ENCODE measurements at regions not wholly inside any gene's neighbourhood (a gene's known extent, or its start where the extent isn't known, plus 50 kb on each side); places are given as distances from the start of the nearest gene placed in this dataset.
"Not testable (repeated sequence)": the region's sequence is repeated elsewhere in the genome, so short reads cannot be mapped to it uniquely, and the experiment has no call there.

DNA sequence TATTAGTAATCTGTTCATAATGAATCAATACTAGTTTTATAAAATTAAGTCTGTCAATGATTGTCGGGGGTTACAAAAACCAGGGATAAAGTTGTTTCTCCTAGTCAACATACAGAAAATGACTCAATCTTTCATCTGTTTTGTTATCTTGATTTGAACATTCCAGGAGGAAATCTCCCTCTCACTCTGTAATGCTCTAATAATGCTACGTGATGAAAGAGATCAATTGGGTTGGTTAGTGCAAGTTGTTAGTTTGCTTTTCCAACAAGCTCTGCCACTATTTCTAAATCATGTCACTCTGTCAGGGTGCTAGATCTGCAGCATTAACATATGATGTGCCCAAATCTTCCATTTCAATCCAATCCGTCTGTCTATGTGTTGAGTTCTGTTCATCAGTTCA is 379.5 kb upstream of the GJE1 start:
- no peak for DNase-seq

DNA sequence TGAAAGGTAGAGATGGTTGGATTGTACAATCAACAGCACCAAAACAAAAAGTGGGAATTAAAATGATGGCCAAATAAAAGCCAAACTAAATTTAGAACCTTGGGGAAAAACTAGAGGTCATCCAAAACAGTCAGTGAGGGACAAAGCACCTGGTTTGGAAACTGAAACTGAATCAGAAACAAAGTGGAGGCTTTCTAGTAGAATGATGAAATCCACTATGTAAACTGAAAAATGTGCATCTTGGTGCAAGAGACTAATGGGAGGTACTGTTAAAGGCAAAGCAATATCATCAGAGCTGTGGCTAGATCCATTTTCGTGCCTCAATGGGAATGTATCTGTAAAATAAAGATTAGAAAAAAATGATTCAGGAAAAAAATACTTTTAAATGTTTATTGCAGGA is 380.0 kb upstream of the GJE1 start:
- DNase-seq = no peak

DNA sequence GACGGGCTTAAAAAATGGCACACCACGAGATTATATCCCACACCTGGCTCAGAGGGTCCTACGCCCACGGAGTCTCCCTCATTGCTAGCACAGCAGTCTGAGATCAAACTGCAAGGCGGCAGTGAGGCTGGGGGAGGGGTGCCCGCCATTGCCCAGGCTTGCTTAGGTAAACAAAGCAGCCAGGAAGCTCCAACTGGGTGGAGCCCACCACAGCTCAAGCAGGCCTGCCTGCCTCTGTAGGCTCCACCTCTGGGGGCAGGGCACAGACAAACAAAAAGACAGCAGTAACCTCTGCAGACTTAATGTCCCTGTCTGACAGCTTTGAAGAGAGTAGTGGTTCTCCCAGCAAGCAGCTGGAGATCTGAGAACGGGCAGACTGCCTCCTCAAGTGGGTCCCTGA is 386.4 kb upstream of the GJE1 start:
- DNase-seq = not testable (repeated sequence)

DNA sequence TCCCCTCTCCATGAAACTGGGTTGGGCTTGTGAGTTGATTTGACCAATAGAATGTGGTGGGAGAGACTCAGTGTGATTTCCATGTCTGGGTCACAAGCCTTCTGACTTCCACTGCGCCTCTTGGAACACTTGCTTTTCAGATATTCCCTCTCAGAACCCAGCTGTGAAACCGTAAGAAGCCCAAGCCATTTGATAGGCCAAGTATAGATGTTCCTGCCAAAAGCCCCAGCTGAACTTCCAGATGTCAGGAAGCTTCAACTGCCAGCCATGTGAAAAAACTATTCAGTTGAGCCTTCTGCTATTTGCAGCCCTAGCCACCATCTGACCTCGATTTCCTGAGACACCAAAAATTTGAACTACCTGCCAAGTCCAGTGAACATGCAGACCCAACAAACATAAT is 387.8 kb upstream of the GJE1 start:
- no peak for DNase-seq

DNA sequence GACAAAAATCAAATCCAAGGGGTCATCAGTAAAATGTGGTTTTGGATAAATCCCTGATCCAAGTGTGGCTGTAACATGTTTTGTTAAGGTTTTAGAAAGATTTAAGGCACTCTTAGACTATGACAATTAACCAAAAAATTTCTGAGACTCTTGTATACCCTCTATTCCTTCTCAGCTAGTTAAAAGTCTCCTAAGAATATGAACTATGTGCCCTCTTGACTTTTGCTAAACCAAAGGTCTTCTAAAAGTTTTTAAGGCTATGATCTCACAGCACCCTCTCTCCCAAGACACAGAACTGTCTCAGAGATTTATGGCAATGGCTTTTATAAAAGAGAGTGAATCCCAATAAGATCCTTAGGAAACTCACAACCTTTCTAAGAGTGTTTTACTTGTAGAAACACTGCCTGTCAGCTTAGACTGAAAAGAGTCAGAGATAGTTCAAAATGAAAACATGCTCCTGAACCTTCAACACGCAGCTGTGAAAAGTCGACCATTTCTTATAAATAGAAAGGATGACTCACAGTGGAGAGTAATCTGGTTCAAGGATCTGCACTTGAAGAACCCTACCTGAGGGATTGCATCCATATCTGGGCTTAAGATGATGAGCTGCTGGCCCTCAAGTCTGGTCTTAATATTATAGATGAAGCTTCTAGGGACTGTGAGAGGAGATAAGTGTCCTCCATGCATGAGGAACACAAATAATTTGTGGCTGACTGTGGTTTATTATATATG is 388.4 kb upstream of the GJE1 start:
- DNase-seq = no peak

DNA sequence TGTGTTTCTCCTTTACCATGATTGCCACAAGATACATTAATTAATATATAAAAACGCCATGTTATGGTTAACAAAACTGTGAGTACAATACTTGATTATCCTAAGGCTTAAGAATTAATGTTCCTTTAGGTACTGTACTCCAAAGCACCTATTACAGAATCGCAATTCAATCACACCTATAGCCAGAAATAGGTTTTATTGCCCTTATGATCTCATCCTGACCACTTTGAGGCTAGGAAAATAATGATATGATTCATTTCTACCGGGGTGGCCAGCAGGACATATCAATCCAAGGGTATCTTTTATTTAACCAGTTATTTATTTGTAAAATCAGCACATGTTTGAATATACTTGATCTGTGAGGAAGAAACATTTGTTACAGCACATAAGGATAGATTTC is 396.6 kb upstream of the GJE1 start:
- DNase-seq = no peak

DNA sequence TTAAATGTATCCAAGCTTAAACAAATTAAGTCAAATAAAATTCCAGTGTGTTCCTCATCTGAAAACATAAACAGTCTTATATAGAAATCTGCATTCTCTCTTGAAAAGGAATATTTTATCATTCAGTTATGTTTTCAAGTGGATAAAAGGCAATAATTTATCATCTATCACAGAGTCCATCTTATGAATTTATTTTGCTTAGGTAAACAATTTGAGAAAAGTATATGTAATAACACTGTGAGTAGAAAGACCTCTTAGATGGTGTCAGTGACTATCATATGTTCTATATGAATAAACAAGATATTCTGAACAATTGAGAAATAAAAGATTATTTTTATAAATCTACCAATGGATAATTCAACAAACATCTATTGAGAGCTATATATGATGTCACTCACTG is 397.6 kb upstream of the GJE1 start:
- no peak for DNase-seq

DNA sequence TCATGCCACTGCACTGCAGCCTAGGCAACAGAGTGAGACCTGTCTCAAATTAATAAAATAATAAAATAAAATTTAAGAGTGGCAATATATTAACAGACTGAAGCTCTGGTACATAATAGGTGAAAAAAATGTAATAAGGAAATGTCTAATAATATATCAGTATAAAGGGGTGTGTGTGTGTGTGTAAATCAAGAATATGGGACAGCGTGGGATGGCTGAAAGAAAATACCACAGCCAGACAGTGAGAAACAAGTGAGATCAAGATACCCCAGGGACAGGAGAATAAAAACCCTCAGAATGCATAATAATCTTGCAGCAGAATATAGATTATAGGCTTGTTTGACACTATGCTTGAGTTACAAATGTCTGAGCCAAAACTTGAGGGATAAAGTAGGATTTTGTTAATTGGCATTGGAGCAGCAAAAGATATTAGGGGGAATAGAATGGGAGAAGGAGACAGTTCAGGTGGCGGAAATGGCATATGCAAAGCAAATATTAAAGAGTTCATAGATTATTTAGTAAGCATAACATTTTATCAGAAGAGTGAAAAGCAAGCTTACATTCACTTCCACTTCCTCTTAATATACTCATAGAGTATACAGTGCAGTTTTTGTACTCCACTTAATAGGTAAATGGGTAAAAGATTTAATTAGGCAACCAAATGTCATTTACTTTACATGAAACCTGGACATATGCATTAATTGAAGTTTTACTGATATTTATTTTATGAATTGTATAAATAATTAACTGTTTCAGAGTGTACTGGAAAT is 398.5 kb upstream of the GJE1 start:
- DNase-seq = no peak

DNA sequence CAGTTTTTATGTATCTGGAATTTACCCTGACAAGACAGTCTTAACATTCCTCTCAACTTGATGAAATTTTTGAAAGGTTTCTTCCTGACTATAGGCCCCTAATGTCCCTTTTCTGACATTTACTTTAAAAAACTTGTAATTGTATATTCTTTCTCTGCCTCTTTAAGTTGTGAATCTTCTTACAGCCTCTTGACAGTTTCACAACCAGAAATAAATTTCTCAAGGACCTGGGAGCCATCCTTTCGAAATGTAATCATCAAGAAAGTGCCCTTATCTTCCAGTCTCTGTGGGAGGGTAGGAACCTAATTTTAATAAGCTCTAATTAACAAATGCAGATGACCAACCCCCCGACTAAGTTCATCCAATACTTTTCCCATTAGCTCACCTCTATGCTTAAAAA is 403.6 kb upstream of the GJE1 start:
- DNase-seq = no peak

DNA sequence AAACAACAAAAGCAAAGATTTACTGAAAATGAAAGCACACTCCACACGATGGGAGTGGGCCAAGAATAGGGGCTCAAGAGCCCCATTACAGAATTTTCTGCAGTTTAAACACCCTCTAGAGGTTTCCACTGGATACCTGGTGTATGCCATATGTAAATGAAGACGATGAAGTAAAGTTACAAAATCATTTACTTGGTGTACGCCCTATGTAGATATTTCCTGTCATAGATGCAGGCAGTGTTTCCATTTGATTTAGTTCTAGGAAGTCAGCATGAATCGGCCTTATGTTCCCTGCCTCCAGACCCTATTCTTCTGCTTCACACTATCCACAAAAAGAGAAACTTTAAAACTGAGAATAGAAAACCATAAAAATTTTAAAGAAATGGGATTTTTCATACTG is 404.4 kb upstream of the GJE1 start:
- no peak for DNase-seq

DNA sequence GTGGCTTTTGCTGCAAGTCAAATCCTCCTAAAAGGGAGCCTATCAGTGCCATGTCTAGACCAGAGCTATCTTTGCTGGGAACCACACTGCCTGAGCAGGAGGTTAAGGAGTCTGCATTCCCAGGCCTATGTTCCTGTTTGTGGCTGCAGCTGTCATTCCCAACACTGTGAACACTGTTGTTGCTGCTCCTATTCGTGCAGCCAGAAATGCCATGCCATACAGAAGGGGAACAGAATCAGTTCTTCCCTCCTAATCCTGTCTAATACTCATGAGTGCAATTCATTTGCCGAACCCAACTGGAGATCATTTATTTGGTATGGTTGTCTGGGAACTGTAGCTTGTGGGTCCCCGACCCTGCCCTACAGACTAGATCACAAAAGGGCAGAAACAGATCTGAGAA is 406.5 kb upstream of the GJE1 start:
- no peak for DNase-seq

DNA sequence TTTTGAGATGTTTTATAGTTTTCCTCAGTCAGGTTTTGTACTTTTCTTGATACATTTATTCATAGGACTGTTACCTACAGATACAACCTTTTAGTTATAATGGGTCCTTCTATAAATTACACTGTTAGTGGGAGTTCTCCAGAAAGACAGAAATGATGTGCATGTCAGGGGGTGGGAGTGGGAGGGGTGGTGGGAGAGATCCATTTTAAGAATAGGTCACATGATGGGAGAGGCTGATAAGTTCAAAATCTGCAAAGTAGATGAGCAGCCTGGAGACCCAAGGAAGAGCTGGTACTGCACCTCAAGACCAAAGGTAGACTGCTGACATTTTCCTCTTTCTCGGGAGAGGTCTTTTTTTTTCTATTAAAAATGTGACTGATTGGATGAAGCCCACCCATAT is 408.0 kb upstream of the GJE1 start:
- DNase-seq = no peak

DNA sequence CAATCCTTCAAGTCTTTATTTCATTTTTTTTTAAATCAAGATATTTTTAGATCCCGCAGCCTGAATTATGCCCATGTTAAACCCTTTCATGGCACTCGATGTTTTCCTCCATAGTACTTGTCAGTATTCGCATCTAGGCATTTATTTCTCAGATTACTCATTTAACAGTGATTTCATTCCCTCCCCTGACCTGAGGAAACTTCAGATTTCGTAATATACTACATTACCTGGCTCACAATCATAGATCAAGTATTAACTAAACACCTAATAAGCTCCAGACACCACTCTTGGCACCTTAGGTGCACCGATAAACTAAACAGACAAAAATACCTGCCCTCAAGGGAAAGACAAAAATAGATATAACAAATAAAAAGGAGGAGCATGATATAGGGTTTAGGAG is 413.2 kb upstream of the GJE1 start:
- DNase-seq = no peak

DNA sequence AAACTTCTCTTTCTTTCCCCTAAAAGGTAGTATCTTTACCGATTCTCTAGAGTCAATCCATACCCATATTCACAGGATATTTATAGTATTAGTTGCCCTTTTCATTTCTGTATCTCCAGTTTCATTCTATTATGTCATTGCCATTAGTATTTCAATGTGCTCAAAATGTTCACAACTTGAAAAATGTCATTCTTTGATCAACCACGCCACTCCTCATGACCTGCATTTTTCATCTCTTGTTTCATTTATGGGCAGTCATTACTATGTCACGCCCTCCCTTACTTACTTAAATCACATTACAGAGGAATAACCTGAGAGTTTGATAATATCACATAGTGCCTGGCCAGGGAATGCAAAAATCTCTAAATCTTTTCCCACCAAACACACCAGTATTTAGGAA is 427.3 kb upstream of the GJE1 start:
- no peak for DNase-seq

DNA sequence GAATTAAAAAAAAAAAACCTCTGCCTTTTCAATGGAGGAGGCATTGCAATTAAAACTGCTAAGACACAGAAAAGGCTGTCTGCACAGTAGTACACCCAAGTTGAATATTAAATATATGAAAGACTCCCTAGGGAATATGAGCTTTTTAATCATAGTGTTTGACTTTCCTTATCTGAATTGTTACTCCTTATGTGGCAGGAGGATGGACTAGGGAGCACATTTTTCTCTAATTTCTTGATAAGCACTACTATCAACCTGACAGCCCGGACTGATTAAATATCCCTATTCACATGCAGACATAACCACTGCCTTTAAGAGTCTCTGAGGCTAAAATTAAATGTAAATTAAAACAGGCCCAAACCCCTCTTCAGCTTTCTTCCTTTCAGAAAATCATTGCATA is 428.6 kb upstream of the GJE1 start:
- DNase-seq = no peak

DNA sequence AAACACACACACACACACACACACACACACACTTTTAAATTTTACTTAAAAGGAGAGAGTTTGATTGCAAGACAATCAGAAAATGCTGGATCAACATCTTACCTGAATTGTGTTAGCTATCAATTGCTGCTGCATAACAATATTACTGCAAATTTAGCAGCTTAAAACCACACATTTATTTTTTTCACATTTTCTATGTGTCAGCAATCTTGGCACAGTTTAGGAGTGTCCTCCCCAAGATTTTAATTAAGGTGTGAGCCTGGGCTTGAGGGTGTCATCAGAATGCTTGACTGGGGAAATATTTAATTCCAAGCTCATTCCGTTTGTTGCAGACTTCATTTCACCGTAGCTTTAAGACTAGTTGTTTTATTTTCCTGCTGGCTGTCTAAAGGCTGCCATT is 431.0 kb upstream of the GJE1 start:
- no peak for DNase-seq

DNA sequence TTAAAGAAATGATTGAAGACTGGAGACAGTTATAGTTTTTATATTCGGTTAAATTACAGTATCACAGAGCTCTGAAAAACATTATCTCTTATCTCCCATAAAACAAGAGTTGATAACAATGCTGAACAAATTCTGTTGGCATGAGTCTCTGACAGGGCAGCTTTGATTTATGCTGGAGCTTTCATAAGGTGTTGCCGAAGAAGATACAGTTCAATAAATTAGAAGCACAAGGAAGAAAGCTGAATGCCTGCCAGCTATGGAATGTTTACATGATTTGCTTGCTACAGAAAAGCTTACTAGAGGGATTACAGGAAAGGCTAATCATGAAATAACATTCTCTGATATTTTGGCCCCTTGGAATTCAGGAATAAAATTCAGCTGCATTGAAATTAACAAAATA is 431.9 kb upstream of the GJE1 start:
- no peak for DNase-seq

DNA sequence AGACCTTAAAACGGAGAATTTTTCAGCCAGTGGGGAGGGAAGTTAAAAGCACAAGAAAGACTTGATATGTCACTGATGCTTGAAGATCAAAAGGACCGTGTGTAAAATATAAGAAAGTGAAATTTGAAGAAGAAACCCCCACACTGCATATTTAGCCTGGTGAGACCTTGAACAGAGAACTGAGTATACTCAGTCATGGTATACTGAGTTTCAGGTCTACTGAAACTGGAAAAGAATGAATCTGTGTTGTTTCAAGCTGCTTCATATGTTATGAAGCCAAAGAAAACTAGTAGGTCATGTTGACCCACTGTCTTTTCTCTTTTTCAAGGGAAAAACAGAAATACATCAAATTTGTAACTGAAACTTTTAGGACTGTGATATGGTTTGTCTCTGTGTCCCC is 443.8 kb upstream of the GJE1 start:
- no peak for DNase-seq

DNA sequence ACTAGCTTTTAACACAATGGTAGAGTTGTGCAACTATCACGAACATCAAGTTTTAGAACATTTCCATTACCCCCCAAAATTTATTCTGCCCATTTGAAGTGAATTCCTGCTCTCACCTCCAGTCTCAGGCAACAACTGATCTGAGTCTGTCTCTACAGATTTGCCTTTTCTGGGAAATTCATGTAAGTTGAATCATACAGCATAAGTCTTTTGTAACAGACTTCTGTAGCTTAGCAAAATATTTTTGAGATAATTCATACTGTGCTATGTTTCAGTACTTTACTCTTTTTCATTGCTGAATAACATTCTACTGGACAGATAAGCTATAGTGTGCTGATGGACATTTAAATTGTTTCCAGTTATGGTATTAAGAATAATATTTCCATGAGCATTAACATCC is 447.3 kb upstream of the GJE1 start:
- no peak for DNase-seq

DNA sequence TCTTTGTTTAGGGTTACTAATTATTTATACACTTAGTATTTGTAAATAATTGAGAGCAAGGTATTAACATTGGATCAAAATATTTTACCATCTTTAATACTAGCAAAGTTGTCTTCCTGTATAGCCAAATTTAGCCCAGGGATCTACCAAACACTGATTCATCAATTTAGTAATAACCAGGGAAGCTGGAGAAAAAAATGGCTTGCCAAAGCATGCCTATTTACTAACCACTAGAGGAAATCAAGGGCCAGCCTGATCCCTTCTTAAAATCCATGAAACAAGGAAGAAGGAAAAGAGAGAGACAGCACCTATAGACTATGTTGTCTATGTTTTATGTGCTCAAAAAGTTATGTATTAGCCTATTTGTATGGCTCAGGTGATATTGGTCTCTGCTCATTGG is 450.3 kb upstream of the GJE1 start:
- DNase-seq = no peak

DNA sequence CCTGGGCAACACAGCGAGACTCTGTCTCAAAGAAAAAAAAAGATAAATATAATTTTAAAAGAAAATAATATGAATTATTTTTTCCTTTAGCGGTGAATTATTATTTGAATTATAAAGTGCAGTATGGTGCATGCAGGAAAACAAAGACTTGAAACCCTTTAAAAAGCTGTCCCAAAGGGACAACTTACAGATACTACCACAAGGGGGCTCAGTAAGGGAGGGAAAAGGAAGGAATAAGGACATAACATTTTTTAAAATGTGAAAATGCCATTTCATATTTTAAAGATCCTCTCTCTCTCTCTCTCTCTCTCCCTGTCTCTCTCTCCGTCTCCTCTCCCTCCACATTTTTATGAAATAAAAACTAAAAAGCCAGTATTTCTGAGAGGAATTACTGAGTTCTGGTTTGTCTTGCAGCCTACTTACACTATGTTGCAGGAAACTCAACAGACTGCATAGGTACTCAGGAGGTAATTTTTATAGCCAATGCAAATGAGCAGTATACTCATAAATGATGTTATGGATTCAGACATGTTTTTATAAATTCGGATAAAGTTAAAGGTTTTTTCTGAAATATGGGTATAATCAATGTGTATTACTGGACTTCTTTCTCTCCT is 455.0 kb upstream of the GJE1 start:
- no peak for DNase-seq

DNA sequence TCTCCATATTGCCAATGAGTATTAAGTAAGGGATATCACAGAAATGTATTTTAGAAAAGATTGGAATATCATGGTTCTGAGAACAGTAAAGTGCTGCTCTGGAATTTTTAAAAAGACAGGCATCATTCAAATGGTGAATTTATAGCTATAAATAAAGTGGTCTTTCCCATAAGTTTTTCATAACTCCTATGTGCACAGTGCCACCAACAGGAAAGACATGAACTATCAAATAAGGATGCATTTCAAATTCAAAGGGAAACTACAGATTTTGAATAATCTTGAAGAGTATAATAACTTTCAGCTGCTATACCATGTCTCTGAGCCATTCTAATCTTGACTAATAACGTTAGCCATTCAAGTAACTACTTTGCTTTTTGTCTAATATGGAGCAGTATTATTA is 456.8 kb upstream of the GJE1 start:
- no peak for DNase-seq

DNA sequence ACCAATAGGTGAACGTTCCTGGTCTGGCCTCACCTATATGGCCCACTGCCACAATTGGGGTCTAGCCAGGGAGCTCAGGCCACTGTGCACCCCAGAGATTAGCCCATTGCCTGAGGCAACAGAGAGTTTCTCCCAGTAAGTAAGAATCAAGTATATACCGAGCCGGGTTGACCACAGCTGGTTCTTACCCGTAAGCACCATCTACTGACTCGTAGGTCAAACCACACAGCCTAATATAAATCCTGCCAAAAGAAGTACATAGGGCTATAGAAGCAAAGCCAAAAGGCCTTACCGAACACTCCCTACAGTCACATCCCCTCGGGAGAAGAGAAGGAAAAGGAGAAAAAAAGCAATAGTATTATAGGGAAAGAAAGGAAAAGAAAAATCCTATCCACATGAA is 463.6 kb upstream of the GJE1 start:
- DNase-seq = no peak

DNA sequence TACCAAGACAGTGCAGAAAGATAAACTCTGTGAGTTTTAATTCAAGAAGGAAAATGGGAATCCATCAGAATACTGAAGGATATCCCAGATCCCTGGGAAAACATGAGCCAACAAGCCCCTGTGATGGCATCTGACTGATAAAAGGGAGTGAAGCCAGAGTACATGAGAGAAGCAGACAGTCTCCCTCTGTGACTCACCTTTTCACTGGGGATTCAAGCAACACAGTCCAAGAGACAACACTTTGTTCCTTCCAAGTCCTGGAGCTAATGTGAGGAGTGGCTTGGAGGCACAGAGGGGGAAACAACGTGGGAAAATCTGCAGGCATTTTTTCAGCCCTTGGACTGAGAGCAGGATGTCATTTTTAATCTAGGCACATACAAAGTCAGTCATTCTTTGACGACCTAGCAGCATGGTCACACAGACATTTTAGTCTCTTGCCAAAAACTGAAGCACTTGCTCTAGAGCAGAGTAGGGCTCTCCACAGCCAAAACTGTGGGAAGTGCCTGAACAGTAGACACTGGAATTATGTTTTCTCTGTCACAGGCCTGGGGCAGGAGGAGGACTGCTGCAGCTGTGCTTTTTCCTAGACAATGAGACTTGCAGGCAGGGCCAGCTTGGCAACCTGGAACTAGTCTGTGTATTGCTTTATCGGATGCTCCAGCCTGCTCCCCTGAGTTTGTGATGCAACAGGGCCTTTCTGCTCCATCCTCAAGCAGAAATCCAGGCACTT is 465.0 kb upstream of the GJE1 start:
- DNase-seq = no peak
